ENCODE measurements at regions not wholly inside any gene's neighbourhood (a gene's known extent, or its start where the extent isn't known, plus 50 kb on each side); places are given as distances from the start of the nearest gene placed in this dataset.

- TF ChIP-seq SIN3A (IDR thresholded peaks at IDR 0.05; ENCODE audit: borderline replicate concordance, insufficient read depth, low read length): no peak
- TF ChIP-seq TAF1 (IDR thresholded peaks at IDR 0.05; ENCODE audit: borderline replicate concordance, insufficient read depth, low read length): no peak
- no peak for TF ChIP-seq POLR2AphosphoS5 (IDR thresholded peaks at IDR 0.05; ENCODE audit: low read depth, low read length)
- no peak for TF ChIP-seq FOXP2 (optimal IDR thresholded peaks at IDR 0.05; ENCODE audit: borderline replicate concordance, extremely low read depth, extremely low read length, insufficient read depth)
- TF ChIP-seq, protein P1, sequence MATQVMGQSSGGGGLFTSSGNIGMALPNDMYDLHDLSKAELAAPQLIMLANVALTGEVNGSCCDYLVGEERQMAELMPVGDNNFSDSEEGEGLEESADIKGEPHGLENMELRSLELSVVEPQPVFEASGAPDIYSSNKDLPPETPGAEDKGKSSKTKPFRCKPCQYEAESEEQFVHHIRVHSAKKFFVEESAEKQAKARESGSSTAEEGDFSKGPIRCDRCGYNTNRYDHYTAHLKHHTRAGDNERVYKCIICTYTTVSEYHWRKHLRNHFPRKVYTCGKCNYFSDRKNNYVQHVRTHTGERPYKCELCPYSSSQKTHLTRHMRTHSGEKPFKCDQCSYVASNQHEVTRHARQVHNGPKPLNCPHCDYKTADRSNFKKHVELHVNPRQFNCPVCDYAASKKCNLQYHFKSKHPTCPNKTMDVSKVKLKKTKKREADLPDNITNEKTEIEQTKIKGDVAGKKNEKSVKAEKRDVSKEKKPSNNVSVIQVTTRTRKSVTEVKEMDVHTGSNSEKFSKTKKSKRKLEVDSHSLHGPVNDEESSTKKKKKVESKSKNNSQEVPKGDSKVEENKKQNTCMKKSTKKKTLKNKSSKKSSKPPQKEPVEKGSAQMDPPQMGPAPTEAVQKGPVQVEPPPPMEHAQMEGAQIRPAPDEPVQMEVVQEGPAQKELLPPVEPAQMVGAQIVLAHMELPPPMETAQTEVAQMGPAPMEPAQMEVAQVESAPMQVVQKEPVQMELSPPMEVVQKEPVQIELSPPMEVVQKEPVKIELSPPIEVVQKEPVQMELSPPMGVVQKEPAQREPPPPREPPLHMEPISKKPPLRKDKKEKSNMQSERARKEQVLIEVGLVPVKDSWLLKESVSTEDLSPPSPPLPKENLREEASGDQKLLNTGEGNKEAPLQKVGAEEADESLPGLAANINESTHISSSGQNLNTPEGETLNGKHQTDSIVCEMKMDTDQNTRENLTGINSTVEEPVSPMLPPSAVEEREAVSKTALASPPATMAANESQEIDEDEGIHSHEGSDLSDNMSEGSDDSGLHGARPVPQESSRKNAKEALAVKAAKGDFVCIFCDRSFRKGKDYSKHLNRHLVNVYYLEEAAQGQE (IDR thresholded peaks at IDR 0.05; ENCODE audit: insufficient read depth in 1 of 2, low read depth in 2 of 2, low read length in 2 of 2): no peak
Measured at GRCh38 chr16:17832738-17833137, 362.0 kb upstream of the XYLT1 start.

- TF ChIP-seq SIN3A (IDR thresholded peaks at IDR 0.05; ENCODE audit: borderline replicate concordance, insufficient read depth, low read length) (no peak), POLR2AphosphoS5 (IDR thresholded peaks at IDR 0.05; ENCODE audit: low read depth, low read length) (no peak), TAF1 (IDR thresholded peaks at IDR 0.05; ENCODE audit: borderline replicate concordance, insufficient read depth, low read length) (no peak), FOXP2 (optimal IDR thresholded peaks at IDR 0.05; ENCODE audit: borderline replicate concordance, extremely low read depth, extremely low read length, insufficient read depth) (no peak)
- TF ChIP-seq, protein P1 (IDR thresholded peaks at IDR 0.05; ENCODE audit: insufficient read depth in 1 of 2, low read depth in 2 of 2, low read length in 2 of 2): no peak
Measured at GRCh38 chr16:17831330-17831729, 360.6 kb upstream of the XYLT1 start.

DNA sequence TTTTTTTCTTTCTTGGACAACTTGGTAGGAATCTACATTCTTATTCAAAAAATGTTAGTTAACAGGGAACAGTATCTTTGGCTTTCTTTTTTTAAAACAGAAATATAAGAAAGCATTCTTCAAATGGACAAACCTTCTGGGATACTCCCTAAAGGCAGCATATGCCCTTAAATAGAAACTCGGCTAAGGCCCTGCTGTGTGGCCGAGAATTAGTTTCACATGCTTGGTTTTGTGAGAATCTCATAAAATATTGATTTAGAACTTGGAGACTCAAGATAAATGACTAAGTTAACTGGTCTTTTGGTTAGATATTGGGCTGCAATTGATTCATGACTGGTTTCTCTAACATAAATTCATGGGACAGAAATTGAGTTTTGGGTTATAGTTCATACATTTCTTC is 359.9 kb upstream of the XYLT1 start:
- TF ChIP-seq, protein P1 (IDR thresholded peaks at IDR 0.05; ENCODE audit: insufficient read depth in 1 of 2, low read depth in 2 of 2, low read length in 2 of 2): no peak
- TF ChIP-seq SIN3A (IDR thresholded peaks at IDR 0.05; ENCODE audit: borderline replicate concordance, insufficient read depth, low read length): no peak
- TF ChIP-seq TAF1 (IDR thresholded peaks at IDR 0.05; ENCODE audit: borderline replicate concordance, insufficient read depth, low read length): no peak
- no peak for TF ChIP-seq POLR2AphosphoS5 (IDR thresholded peaks at IDR 0.05; ENCODE audit: low read depth, low read length)
- TF ChIP-seq FOXP2 (optimal IDR thresholded peaks at IDR 0.05; ENCODE audit: borderline replicate concordance, extremely low read depth, extremely low read length, insufficient read depth): no peak

DNA sequence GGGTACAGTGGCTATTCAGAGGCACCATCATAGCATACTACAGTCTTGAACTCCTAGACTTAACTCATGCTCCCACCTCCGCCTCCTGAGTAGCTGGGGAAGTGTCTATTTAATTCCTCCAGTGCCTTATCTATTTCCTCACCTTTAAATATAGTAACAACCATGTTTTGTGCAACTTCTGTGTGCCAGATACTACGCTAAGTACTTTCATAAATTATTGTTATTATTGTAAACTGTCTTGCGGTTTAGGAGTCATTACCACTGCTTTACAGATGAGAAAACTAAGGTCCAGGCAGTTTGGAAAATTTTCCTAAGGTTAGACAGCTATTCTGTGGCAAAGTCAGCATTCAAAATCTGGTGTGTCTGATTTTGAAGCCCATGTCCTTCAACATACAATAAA is 359.1 kb upstream of the XYLT1 start:
- TF ChIP-seq POLR2AphosphoS5 (IDR thresholded peaks at IDR 0.05; ENCODE audit: low read depth, low read length): no peak
- TF ChIP-seq, protein P1 (IDR thresholded peaks at IDR 0.05; ENCODE audit: insufficient read depth in 1 of 2, low read depth in 2 of 2, low read length in 2 of 2): no peak
- TF ChIP-seq SIN3A (IDR thresholded peaks at IDR 0.05; ENCODE audit: borderline replicate concordance, insufficient read depth, low read length): no peak
- TF ChIP-seq FOXP2 (optimal IDR thresholded peaks at IDR 0.05; ENCODE audit: borderline replicate concordance, extremely low read depth, extremely low read length, insufficient read depth): no peak
- TF ChIP-seq TAF1 (IDR thresholded peaks at IDR 0.05; ENCODE audit: borderline replicate concordance, insufficient read depth, low read length): no peak

- TF ChIP-seq SIN3A (IDR thresholded peaks at IDR 0.05; ENCODE audit: borderline replicate concordance, insufficient read depth, low read length): no peak
- TF ChIP-seq, protein P1 (IDR thresholded peaks at IDR 0.05; ENCODE audit: insufficient read depth in 1 of 2, low read depth in 2 of 2, low read length in 2 of 2): no peak
Measured at GRCh38 chr16:17828012-17828411, 357.3 kb upstream of the XYLT1 start.
